Parathyroid adenoma (tissue), 2 donors: ENCODE measurements at regions not wholly inside any gene's neighbourhood (a gene's known extent, or its start where the extent isn't known, plus 50 kb on each side); places are given as distances from the start of the nearest gene placed in this dataset.

ENCODE experiments used
- H2AFZ ChIP-seq: fragments of 300-600 bp; sonication (generic); one replicate; pipeline ENCODE4 v1.7.0; 2017; ENCODE audit warnings: antibody characterized with exemption, mild to moderate bottlenecking
- H3K27ac ChIP-seq: fragments of 300-600 bp; sonication (generic); one replicate; pipeline ENCODE4 v1.7.0; 2017
- H3K27me3 ChIP-seq: fragments of 300-600 bp; sonication (generic); one replicate; pipeline ENCODE4 v1.7.0; 2017; ENCODE audit warnings: low read length; ENCODE audit not compliant: control insufficient read depth, insufficient read depth
- H3K36me3 ChIP-seq: fragments of 300-600 bp; sonication (generic); one replicate; pipeline ENCODE4 v1.7.0; 2017; ENCODE audit warnings: low read length; ENCODE audit not compliant: control insufficient read depth, insufficient read depth
- H3K4me1 ChIP-seq: fragments of 300-600 bp; sonication (generic); one replicate; pipeline ENCODE4 v1.7.0; 2017; ENCODE audit warnings: control low read depth
- H3K4me2 ChIP-seq: fragments of 300-600 bp; sonication (generic); one replicate; pipeline ENCODE4 v1.7.0; 2017; ENCODE audit warnings: low read length
- H3K4me3 ChIP-seq: fragments of 300-600 bp; sonication (generic); one replicate; pipeline ENCODE4 v1.7.0; 2017; ENCODE audit warnings: low read depth, low read length
- H3K79me2 ChIP-seq: fragments of 300-600 bp; sonication (generic); one replicate; pipeline ENCODE4 v1.7.0; 2017; ENCODE audit warnings: control low read depth
- H3K9ac ChIP-seq: fragments of 300-600 bp; sonication (generic); one replicate; pipeline ENCODE4 v1.7.0; 2017; ENCODE audit warnings: mild to moderate bottlenecking
- H3K9me3 ChIP-seq: fragments of 300-600 bp; sonication (generic); one replicate; pipeline ENCODE4 v1.7.0; 2017; ENCODE audit warnings: low read length; ENCODE audit not compliant: control insufficient read depth
- TF ChIP-seq, protein P1 (sequence below): fragments of 300-600 bp; sonication (generic); IDR thresholded peaks from one replicate; pipeline ENCODE4 v1.7.0; 2017; ENCODE audit warnings: antibody characterized with exemption, mild to moderate bottlenecking
- donor health status: primary hyperparathyroidism.

- H3K27me3 ChIP-seq, result no peaks in the 10 kb centered on the region
- peak overlapping the region; percentile 5 for H2AFZ ChIP-seq
- H3K36me3 ChIP-seq, result no peaks in the 10 kb centered on the region
- H3K9ac ChIP-seq, result no peak overlapping the region
- no peaks in the 10 kb centered on the region for H3K79me2 ChIP-seq
- TF ChIP-seq, protein P1, sequence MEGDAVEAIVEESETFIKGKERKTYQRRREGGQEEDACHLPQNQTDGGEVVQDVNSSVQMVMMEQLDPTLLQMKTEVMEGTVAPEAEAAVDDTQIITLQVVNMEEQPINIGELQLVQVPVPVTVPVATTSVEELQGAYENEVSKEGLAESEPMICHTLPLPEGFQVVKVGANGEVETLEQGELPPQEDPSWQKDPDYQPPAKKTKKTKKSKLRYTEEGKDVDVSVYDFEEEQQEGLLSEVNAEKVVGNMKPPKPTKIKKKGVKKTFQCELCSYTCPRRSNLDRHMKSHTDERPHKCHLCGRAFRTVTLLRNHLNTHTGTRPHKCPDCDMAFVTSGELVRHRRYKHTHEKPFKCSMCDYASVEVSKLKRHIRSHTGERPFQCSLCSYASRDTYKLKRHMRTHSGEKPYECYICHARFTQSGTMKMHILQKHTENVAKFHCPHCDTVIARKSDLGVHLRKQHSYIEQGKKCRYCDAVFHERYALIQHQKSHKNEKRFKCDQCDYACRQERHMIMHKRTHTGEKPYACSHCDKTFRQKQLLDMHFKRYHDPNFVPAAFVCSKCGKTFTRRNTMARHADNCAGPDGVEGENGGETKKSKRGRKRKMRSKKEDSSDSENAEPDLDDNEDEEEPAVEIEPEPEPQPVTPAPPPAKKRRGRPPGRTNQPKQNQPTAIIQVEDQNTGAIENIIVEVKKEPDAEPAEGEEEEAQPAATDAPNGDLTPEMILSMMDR, result no peak
- H3K4me1 ChIP-seq, result peaks cover 15% of the 10 kb centered on the region
- no peak overlapping the region for H3K4me2 ChIP-seq
- no peak overlapping the region for H3K4me3 ChIP-seq
- H3K9me3 ChIP-seq, result no peaks in the 10 kb centered on the region
- H3K27ac ChIP-seq, result peak overlapping the region; percentile 86
Observed at GRCh38 chr13:95357875-95358274, 56.6 kb upstream of the ABCC4 start.

DNA sequence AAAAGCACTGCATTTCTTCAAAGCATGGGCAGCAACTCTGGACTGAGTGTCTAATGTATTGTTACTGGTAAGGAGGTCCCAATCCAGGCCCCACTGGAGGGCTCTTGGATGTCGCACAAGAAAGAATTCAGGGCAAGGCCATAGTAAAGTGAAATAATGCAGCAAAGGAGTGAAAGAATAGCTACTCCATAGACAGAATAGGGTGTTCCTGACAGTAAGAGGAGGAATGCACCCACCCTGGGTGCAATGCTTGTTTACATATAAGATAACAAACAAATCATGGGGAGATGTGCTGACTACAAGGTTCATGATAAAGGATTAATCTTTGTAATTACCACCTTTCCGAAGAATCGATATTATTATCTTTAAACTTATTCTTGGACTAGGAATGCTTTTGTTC is 58.8 kb upstream of the ABCC4 start:
- Histone ChIP-seq H2AFZ (no peak overlapping the region), H3K9ac (no peak overlapping the region), H3K36me3 (no peaks in the 10 kb centered on the region), H3K4me1 (peaks cover 5% of the 10 kb centered on the region), H3K9me3 (no peaks in the 10 kb centered on the region), H3K79me2 (no peaks in the 10 kb centered on the region), H3K4me3 (no peak overlapping the region), H3K27me3 (no peaks in the 10 kb centered on the region), H3K4me2 (no peak overlapping the region), H3K27ac (no peak overlapping the region)
- TF ChIP-seq, protein P1, result no peak

DNA sequence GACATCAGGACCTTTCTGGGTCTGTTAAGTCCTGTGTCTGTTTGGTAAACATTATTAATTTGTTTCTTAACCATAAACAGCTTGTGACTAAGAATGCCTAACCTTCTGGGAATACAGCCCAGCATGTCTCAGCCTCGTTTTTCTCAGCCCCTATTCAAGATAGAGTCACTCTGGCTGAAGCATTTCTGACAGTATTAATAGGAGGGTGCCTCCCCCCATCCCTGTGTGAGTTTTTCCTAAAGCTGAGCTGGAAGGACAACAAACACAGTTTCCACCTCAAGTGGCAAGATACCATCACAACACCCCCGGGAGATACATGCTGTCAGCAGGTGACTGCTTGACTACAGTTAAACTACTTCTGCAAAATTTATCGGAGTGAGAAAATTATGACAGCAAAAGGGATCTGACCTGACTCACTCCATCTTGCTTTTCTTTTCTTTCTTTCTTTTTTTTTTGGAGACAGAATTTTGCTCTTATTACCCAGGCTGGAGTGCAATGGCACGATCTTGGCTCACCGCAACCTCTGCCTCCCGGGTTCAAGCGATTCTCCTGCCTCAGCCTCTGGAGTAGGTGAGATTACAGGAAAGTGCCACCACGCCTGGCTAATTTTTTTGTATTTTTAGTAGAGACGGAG is 59.3 kb upstream of the ABCC4 start:
- no peak overlapping the region for H3K9ac ChIP-seq
- no peak overlapping the region for H3K27ac ChIP-seq
- no peaks in the 10 kb centered on the region for H3K36me3 ChIP-seq
- no peak overlapping the region for H3K4me3 ChIP-seq
- H3K4me2 ChIP-seq, result peak overlapping the region; percentile 2
- H3K79me2 ChIP-seq, result no peaks in the 10 kb centered on the region
- TF ChIP-seq, protein P1, result no peak
- H3K27me3 ChIP-seq, result no peaks in the 10 kb centered on the region
- H2AFZ ChIP-seq, result no peak overlapping the region
- H3K9me3 ChIP-seq, result no peaks in the 10 kb centered on the region
- peaks cover under 1% of the 10 kb centered on the region for H3K4me1 ChIP-seq

DNA sequence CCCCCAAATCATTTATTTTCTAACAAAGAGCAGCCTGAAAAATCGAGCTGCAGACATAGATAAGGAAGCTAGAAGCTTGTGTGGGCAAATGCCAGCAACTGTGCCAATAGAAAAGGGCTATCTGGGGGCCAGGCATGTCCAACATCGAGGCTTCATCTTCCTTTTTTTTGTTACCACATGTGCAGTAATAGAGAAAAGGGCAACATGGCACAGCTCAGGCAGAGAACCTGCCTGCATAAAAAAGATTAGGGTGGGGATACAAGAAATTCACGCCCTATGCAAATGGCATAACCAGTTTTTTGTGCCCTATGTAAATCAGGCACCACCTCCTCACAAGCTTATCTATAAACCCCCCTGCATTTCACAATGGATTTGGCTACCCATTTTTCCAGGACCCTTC is 60.4 kb upstream of the ABCC4 start:
- Histone ChIP-seq H3K27ac (no peak overlapping the region), H3K4me1 (no peaks in the 10 kb centered on the region), H3K9me3 (no peaks in the 10 kb centered on the region), H3K27me3 (no peaks in the 10 kb centered on the region), H3K9ac (no peak overlapping the region), H3K4me2 (no peak overlapping the region), H3K36me3 (no peaks in the 10 kb centered on the region), H2AFZ (no peak overlapping the region), H3K79me2 (no peaks in the 10 kb centered on the region), H3K4me3 (no peak overlapping the region)
- TF ChIP-seq, protein P1, result no peak

DNA sequence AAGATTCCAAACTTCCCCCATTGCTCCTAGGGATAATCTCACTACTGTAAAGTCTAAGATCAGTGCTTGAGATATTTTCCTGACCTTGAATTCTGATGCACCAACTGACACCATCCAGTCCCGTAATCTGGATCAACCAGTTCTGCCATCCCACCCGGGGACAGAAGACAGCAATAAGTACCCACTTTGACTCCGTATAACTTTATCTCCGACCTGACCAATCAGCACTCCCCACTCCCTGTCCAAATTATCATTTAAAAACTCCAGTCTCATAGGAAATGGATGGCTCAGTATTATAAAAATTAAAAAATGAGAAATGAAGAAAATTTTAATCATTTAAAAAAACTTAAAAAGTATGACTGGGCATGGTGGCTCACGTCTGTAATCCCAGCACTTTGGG is 61.4 kb upstream of the ABCC4 start:
- no peak overlapping the region for H3K9ac ChIP-seq
- H3K4me1 ChIP-seq, result no peaks in the 10 kb centered on the region
- no peaks in the 10 kb centered on the region for H3K9me3 ChIP-seq
- H3K27ac ChIP-seq, result no peak overlapping the region
- H3K27me3 ChIP-seq, result no peaks in the 10 kb centered on the region
- H3K4me2 ChIP-seq, result no peak overlapping the region
- no peaks in the 10 kb centered on the region for H3K79me2 ChIP-seq
- H3K4me3 ChIP-seq, result no peak overlapping the region
- H2AFZ ChIP-seq, result no peak overlapping the region
- H3K36me3 ChIP-seq, result no peaks in the 10 kb centered on the region
- TF ChIP-seq, protein P1, result no peak
